ENCODE measurements at regions not wholly inside any gene's neighbourhood (a gene's known extent, or its start where the extent isn't known, plus 50 kb on each side); places are given as distances from the start of the nearest gene placed in this dataset.

GRCh38 chr5:93303291-93303691 is 277.7 kb downstream of the NR2F1-AS1 start:
- Histone ChIP-seq H2BK5ac (ENCODE audit: low read depth, low read length, poor library complexity) (no peak overlapping the region), H3K27me3 (ENCODE audit: insufficient read depth, low read length) (no peaks in the 10 kb centered on the region), H3K18ac (ENCODE audit: low read length) (no peak overlapping the region), H3K4me1 (ENCODE audit: control insufficient read depth in 1 of 2, insufficient read depth in 2 of 2, low read length in 2 of 2) (peaks cover 0 to 3% of the 10 kb centered on the region in 2 experiments), H3K9ac (ENCODE audit: low read length) (no peak overlapping the region), H3K79me2 (ENCODE audit: control insufficient read depth, insufficient read depth, low read length, poor library complexity) (no peaks in the 10 kb centered on the region), H2AFZ (ENCODE audit: insufficient read depth, low read length, poor library complexity) (no peak overlapping the region), H3K79me1 (ENCODE audit: low read length) (no peaks in the 10 kb centered on the region), H3K4ac (ENCODE audit: low read depth, low read length) (no peak overlapping the region), H4K8ac (ENCODE audit: low read depth, low read length) (no peak overlapping the region), H3K9me3 (ENCODE audit: insufficient read depth, low read depth, low read length) (no peaks in the 10 kb centered on the region), H3K23ac (ENCODE audit: low read length) (no peak overlapping the region), H2BK12ac (ENCODE audit: low read length) (no peak overlapping the region), H3K36me3 (ENCODE audit: control insufficient read depth in 1 of 2, insufficient read depth in 2 of 2, low read length in 2 of 2) (no peaks in the 10 kb centered on the region), H3K14ac (ENCODE audit: low read length) (no peak overlapping the region), H3K4me3 (ENCODE audit: low read depth, low read length) (no peak overlapping the region), H4K91ac (ENCODE audit: low read depth, low read length) (no peak overlapping the region), H3K27ac (ENCODE audit: low read depth, low read length) (no peak overlapping the region), H2AK5ac (ENCODE audit: low read length) (no peak overlapping the region), H4K12ac (ENCODE audit: low read depth, low read length) (no peak overlapping the region), H3K4me2 (ENCODE audit: low read length) (no peak overlapping the region), H2BK120ac (ENCODE audit: insufficient read depth, low read length, poor library complexity) (no peak overlapping the region)
- WGBS (ENCODE audit: extremely low coverage, insufficient coverage, insufficient read length), result no CpG with 5 or more reads among the region's 4 CpGs
- DNase-seq, result peak in 1 of 2 donors; percentile 6

DNA sequence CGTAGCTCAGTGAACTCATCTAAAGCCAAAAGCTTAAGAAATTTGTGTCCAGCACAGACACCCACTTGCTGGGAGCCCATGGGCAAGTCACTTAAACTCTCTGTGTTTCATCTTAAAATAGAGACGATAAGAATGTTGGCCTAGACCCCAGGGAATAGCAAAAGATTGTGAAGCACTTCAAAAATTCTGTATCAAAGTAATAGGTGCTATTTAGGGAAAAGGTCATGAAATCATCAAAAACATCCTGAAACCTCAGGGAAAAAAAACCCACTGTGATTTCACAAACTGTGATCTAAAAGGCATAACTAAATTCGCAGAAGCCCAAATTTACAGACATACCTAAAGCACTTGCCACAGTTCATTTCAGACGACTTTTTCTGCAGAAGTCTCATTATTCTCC is 278.3 kb downstream of the NR2F1-AS1 start:
- H3K79me2 ChIP-seq (ENCODE audit: control insufficient read depth, insufficient read depth, low read length, poor library complexity), result no peaks in the 10 kb centered on the region
- H4K8ac ChIP-seq (ENCODE audit: low read depth, low read length), result no peak overlapping the region
- WGBS (ENCODE audit: extremely low coverage, insufficient coverage, insufficient read length), result no CpG with 5 or more reads among the region's 4 CpGs
- H3K23ac ChIP-seq (ENCODE audit: low read length), result no peak overlapping the region
- no peaks in the 10 kb centered on the region for H3K27me3 ChIP-seq (ENCODE audit: insufficient read depth, low read length)
- H2BK120ac ChIP-seq (ENCODE audit: insufficient read depth, low read length, poor library complexity), result no peak overlapping the region
- H2AFZ ChIP-seq (ENCODE audit: insufficient read depth, low read length, poor library complexity), result no peak overlapping the region
- no peak overlapping the region for H3K4ac ChIP-seq (ENCODE audit: low read depth, low read length)
- H3K9ac ChIP-seq (ENCODE audit: low read length), result no peak overlapping the region
- H2BK12ac ChIP-seq (ENCODE audit: low read length), result no peak overlapping the region
- H3K9me3 ChIP-seq (ENCODE audit: insufficient read depth, low read depth, low read length), result no peaks in the 10 kb centered on the region
- H3K14ac ChIP-seq (ENCODE audit: low read length), result no peak overlapping the region
- no peak overlapping the region for H4K91ac ChIP-seq (ENCODE audit: low read depth, low read length)
- H3K18ac ChIP-seq (ENCODE audit: low read length), result no peak overlapping the region
- H3K36me3 ChIP-seq (ENCODE audit: control insufficient read depth in 1 of 2, insufficient read depth in 2 of 2, low read length in 2 of 2), result no peaks in the 10 kb centered on the region
- H2AK5ac ChIP-seq (ENCODE audit: low read length), result no peak overlapping the region
- peaks cover 0 to 3% of the 10 kb centered on the region in 2 experiments for H3K4me1 ChIP-seq (ENCODE audit: control insufficient read depth in 1 of 2, insufficient read depth in 2 of 2, low read length in 2 of 2)
- no peak for DNase-seq
- no peak overlapping the region for H4K12ac ChIP-seq (ENCODE audit: low read depth, low read length)
- no peaks in the 10 kb centered on the region for H3K79me1 ChIP-seq (ENCODE audit: low read length)
- H3K4me3 ChIP-seq (ENCODE audit: low read depth, low read length), result no peak overlapping the region
- H2BK5ac ChIP-seq (ENCODE audit: low read depth, low read length, poor library complexity), result no peak overlapping the region
- H3K4me2 ChIP-seq (ENCODE audit: low read length), result no peak overlapping the region
- no peak overlapping the region for H3K27ac ChIP-seq (ENCODE audit: low read depth, low read length)

DNA sequence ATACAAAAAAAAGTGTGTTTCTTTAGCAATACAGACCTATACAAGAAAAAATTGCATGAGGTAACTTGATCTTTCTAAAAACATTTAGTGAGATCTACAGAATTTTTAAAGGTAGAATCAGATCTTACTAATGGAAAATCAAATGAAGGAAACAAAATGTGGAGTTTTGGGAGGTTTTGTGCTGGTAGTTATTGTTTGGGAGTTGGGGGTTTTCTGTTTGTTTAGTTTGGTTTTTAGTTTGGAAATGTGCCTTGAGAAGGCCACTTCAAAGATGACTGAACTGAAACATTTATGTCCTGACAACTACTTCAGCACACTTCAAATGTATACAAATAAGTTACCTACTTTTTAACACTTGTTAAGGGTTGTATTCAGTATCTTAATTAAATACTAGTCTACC is 280.1 kb downstream of the NR2F1-AS1 start:
- no peak for DNase-seq
- Histone ChIP-seq H3K18ac (ENCODE audit: low read length) (no peak overlapping the region), H3K79me1 (ENCODE audit: low read length) (no peaks in the 10 kb centered on the region), H2BK5ac (ENCODE audit: low read depth, low read length, poor library complexity) (no peak overlapping the region), H3K4me1 (ENCODE audit: control insufficient read depth in 1 of 2, insufficient read depth in 2 of 2, low read length in 2 of 2) (peaks cover 0 to under 1% of the 10 kb centered on the region in 2 experiments), H2AFZ (ENCODE audit: insufficient read depth, low read length, poor library complexity) (no peak overlapping the region), H3K4ac (ENCODE audit: low read depth, low read length) (no peak overlapping the region), H3K79me2 (ENCODE audit: control insufficient read depth, insufficient read depth, low read length, poor library complexity) (no peaks in the 10 kb centered on the region), H3K9ac (ENCODE audit: low read length) (no peak overlapping the region), H3K4me2 (ENCODE audit: low read length) (no peak overlapping the region), H2BK12ac (ENCODE audit: low read length) (no peak overlapping the region), H4K8ac (ENCODE audit: low read depth, low read length) (no peak overlapping the region), H3K4me3 (ENCODE audit: low read depth, low read length) (no peak overlapping the region), H3K14ac (ENCODE audit: low read length) (no peak overlapping the region), H3K27me3 (ENCODE audit: insufficient read depth, low read length) (no peaks in the 10 kb centered on the region), H4K91ac (ENCODE audit: low read depth, low read length) (no peak overlapping the region), H3K36me3 (ENCODE audit: control insufficient read depth in 1 of 2, insufficient read depth in 2 of 2, low read length in 2 of 2) (no peaks in the 10 kb centered on the region), H2AK5ac (ENCODE audit: low read length) (no peak overlapping the region), H3K9me3 (ENCODE audit: insufficient read depth, low read depth, low read length) (no peaks in the 10 kb centered on the region), H3K23ac (ENCODE audit: low read length) (no peak overlapping the region), H2BK120ac (ENCODE audit: insufficient read depth, low read length, poor library complexity) (no peak overlapping the region), H3K27ac (ENCODE audit: low read depth, low read length) (no peak overlapping the region), H4K12ac (ENCODE audit: low read depth, low read length) (no peak overlapping the region)

DNA sequence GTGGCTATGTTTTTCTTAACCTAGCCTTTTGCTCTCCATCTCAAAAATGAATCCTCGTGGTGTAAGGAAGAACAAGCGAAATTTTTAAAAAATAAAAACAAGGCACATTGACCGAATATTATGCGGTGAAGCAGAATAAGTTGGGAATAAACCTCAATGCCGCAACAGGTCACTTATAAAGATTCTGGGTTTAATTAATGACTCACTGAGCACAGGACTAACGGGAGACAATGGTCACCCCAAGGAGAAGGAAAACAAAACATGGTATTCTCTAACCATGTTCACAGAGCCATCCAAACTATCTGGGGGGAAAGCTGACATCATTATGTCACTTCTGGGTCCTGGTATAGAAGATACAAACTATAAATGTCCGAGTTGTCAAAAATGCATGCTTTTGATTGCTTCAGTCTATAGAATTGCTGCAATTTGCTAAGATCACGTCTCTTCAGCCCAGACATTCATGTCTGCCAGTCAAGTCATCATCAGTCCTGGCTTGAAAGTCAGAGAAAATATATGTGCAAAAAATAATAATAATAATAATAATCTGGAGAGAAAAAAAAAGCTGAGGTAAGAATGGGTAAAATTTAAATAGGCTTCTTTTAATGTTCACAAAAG is 280.6 kb downstream of the NR2F1-AS1 start:
- no peak overlapping the region for H3K4ac ChIP-seq (ENCODE audit: low read depth, low read length)
- no peak overlapping the region for H2AFZ ChIP-seq (ENCODE audit: insufficient read depth, low read length, poor library complexity)
- H2BK120ac ChIP-seq (ENCODE audit: insufficient read depth, low read length, poor library complexity), result no peak overlapping the region
- H3K79me2 ChIP-seq (ENCODE audit: control insufficient read depth, insufficient read depth, low read length, poor library complexity), result no peaks in the 10 kb centered on the region
- H2BK12ac ChIP-seq (ENCODE audit: low read length), result no peak overlapping the region
- H3K4me2 ChIP-seq (ENCODE audit: low read length), result no peak overlapping the region
- no peak overlapping the region for H3K14ac ChIP-seq (ENCODE audit: low read length)
- H4K91ac ChIP-seq (ENCODE audit: low read depth, low read length), result no peak overlapping the region
- no peak overlapping the region for H3K4me3 ChIP-seq (ENCODE audit: low read depth, low read length)
- no peak overlapping the region for H3K23ac ChIP-seq (ENCODE audit: low read length)
- H4K8ac ChIP-seq (ENCODE audit: low read depth, low read length), result no peak overlapping the region
- no peaks in the 10 kb centered on the region for H3K4me1 ChIP-seq (ENCODE audit: control insufficient read depth in 1 of 2, insufficient read depth in 2 of 2, low read length in 2 of 2)
- no CpG with 5 or more reads among the region's 8 CpGs for WGBS (ENCODE audit: extremely low coverage, insufficient coverage, insufficient read length)
- DNase-seq, result no peak
- H3K18ac ChIP-seq (ENCODE audit: low read length), result no peak overlapping the region
- no peak overlapping the region for H3K27ac ChIP-seq (ENCODE audit: low read depth, low read length)
- no peak overlapping the region for H2AK5ac ChIP-seq (ENCODE audit: low read length)
- no peaks in the 10 kb centered on the region for H3K9me3 ChIP-seq (ENCODE audit: insufficient read depth, low read depth, low read length)
- no peak overlapping the region for H2BK5ac ChIP-seq (ENCODE audit: low read depth, low read length, poor library complexity)
- H3K27me3 ChIP-seq (ENCODE audit: insufficient read depth, low read length), result no peaks in the 10 kb centered on the region
- no peak overlapping the region for H3K9ac ChIP-seq (ENCODE audit: low read length)
- H3K79me1 ChIP-seq (ENCODE audit: low read length), result no peaks in the 10 kb centered on the region
- no peak overlapping the region for H4K12ac ChIP-seq (ENCODE audit: low read depth, low read length)
- no peaks in the 10 kb centered on the region for H3K36me3 ChIP-seq (ENCODE audit: control insufficient read depth in 1 of 2, insufficient read depth in 2 of 2, low read length in 2 of 2)
